GM10248 (cell line): ENCODE measurements at regions not wholly inside any gene's neighbourhood (a gene's known extent, or its start where the extent isn't known, plus 50 kb on each side); places are given as distances from the start of the nearest gene placed in this dataset.

ENCODE experiments used
- CTCF ChIA-PET: fragments of 300-600 bp; sonication (Branson Sonifier 250); formaldehyde crosslinking; extraction: SDS; loops from one replicate; lab custom pipeline; 2021; ENCODE audit warnings: antibody characterized with exemption; lab: Yijun Ruan, JAX
- POLR2A ChIA-PET: fragments of 350-650 bp; sonication (Branson Sonifier 250); formaldehyde crosslinking; extraction: SDS; loops from one replicate; lab custom pipeline; 2020; ENCODE audit warnings: antibody characterized with exemption; lab: Yijun Ruan, JAX
- DNase-seq: peaks from one replicate; pipeline ENCODE4 v3.0.0; 2012; ENCODE audit errors: extremely low spot score
- TF ChIP-seq, protein P1 (sequence below): IDR thresholded peaks from 2 replicates; pipeline ENCODE4 v1.5.1; 2012; ENCODE audit warnings: mild to moderate bottlenecking, low read depth; ENCODE audit errors: extremely low read depth, missing control alignments, control extremely low read depth

GRCh38 chr2:129877795-129878775 is 101.4 kb upstream of the RAB6C start:
- DNase-seq: peak; percentile 44
- POLR2A ChIA-PET: no interaction called here
- TF ChIP-seq, protein P1, sequence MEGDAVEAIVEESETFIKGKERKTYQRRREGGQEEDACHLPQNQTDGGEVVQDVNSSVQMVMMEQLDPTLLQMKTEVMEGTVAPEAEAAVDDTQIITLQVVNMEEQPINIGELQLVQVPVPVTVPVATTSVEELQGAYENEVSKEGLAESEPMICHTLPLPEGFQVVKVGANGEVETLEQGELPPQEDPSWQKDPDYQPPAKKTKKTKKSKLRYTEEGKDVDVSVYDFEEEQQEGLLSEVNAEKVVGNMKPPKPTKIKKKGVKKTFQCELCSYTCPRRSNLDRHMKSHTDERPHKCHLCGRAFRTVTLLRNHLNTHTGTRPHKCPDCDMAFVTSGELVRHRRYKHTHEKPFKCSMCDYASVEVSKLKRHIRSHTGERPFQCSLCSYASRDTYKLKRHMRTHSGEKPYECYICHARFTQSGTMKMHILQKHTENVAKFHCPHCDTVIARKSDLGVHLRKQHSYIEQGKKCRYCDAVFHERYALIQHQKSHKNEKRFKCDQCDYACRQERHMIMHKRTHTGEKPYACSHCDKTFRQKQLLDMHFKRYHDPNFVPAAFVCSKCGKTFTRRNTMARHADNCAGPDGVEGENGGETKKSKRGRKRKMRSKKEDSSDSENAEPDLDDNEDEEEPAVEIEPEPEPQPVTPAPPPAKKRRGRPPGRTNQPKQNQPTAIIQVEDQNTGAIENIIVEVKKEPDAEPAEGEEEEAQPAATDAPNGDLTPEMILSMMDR: no peak
- CTCF ChIA-PET: no interaction called here

DNA sequence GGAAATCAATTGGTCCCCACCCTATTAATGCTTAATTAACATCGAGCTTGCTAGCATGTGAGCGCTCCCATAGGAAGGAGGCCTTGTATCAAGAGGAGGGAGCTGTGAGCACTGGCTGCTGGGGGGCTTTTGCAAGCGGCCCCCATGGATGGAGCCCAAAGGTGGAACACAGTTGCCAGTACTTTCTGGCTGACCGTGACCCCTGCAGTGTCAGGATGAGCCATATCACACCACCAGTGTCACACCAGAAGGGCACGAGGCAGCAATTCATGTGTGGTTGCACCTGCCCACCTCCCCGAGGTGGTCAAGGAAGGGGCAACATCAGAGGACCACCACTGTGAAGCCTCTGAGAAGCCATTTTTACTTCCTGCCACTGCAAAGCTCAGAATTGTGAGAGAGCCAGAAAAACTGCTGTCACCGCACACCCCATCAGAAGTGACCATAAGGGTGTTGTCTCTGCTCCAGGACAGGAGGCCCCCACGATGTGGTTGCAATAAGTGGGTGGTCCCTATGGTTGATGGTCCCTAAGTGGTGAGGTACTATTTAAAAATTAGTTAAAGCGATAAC is 99.8 kb upstream of the RAB6C start:
- TF ChIP-seq, protein P1: no peak
- CTCF ChIA-PET: no interaction called here
- DNase-seq: no peak
- POLR2A ChIA-PET: no interaction called here

DNA sequence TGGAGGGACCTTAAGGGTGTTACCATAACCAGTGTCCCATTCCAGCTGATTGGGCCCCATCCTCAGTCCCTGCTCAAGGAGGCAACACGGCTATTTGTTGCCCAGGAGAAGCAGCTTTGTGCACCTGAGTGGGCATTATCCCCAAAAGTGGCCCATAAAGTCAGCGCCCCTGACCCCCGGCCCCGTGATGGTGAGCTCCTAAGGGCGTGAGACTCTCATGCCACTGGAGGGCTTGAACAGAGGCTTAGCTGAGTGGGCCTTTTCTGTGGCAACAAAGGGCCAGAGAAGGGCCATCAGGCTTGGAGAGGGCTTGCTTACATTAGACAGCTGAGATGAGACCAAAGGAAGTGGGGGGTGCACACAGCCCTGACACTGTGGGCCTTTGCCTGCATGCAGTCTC is 99.2 kb upstream of the RAB6C start:
- TF ChIP-seq, protein P1: no peak
- ChIA-PET POLR2A (no interaction called here), CTCF (no interaction called here)
- DNase-seq: no peak

- no peak for DNase-seq
- POLR2A ChIA-PET: no interaction called here
- CTCF ChIA-PET: interaction anchor here (1.3 to 1.5 kb wide), 2 partner anchors 10 to 16 kb away, joined by 3 to 5 read pairs; no protein-coding TSS in a partner anchor
- TF ChIP-seq, protein P1: no peak
These were observed 98.5 kb upstream of the RAB6C start for GRCh38 chr2:129880971-129881370.

- TF ChIP-seq, protein P1: no peak
- ChIA-PET CTCF (interaction anchor here (1.3 to 1.5 kb wide), 2 partner anchors 9 to 15 kb away, joined by 3 to 5 read pairs; no protein-coding TSS in a partner anchor), POLR2A (no interaction called here)
- no peak for DNase-seq
These were observed 97.6 kb upstream of the RAB6C start for GRCh38 chr2:129881786-129882396.

DNA sequence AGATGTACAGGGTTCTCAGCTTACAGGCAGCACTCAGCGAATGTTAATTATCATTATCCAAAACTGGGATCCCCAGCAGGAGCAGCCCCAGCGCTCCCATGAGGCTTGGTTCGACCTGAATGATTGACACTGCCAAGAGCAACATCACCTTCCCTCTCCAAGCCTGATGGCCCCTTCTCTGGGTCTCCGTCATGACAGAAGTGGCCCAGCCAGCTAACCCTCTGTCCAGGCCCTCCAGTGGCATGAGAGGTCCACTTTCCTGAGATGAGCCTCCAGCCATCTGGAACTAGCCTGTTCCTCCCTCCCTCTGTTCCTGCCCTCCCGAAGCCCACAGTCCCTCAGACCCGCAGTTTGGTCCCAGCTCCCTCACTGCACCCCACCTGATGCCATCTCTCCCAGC is 97.0 kb upstream of the RAB6C start:
- TF ChIP-seq, protein P1: no peak
- CTCF ChIA-PET: interaction anchor here (1.5 kb wide), 1 partner anchor 8 kb away, joined by 5 read pairs; no protein-coding TSS in a partner anchor
- DNase-seq: no peak
- POLR2A ChIA-PET: no interaction called here
